NAMALWA (cell line): ENCODE measurements at regions not wholly inside any gene's neighbourhood (a gene's known extent, or its start where the extent isn't known, plus 50 kb on each side); places are given as distances from the start of the nearest gene placed in this dataset.

Experiments
- DNase-seq: peaks from one replicate; pipeline ENCODE4 v3.0.0-alpha.2; 2015; ENCODE audit warnings: low spot score

DNA sequence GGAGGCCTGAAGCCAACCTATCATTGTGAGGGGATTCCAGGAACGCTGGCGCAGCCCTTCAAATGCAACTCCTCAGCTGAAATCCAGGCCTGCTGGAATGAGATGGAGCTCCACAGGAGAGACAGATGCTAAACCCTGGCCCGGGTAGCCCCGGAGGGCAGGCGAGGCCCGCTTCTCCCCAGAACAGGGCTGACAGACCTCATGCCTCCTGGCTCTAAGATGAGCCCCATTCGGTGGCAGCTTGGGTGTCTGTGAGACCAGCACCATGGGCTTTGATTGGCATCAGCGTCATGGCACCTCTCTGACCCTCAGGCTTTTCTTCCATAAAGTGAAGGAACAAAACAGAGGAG lies 382.2 kb downstream of the BCL11B start:
- DNase-seq = no peak

DNA sequence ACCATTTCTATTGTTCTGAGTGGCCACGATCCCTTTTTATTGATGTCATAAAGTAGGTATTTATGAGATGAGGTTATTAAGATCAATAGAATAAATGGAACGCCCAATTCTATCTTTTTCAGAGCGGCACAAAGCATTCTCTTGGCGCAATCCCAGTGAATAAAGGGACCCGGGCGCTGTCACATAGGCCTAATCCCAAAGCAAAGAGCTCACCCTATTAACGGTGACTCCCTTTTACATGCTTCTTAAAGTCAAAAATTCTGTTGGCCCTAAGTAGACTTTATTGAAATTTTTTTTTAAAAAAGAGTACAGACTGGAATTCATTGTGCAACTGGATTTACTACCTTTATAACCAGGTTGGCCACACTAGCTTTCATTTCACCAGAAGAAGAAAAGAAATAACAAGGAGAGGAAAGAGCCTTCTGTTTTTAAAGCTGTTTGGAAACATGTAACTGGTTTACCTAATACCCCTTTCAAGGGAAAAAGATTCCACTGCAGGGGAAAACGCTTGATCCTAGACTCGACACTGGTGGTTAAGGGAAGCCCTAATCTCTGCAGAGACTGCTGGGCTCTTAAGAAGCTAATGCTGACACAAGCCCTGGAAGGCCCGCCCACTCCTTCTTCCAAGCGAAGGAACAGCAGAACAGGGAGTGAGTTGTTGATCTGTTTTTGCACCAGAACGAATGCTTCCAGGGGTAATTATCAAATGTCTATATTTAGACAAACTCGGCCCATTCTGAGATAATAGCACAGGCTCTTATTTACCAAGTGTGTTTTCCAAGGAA lies 381.2 kb downstream of the BCL11B start:
- DNase-seq = no peak

DNA sequence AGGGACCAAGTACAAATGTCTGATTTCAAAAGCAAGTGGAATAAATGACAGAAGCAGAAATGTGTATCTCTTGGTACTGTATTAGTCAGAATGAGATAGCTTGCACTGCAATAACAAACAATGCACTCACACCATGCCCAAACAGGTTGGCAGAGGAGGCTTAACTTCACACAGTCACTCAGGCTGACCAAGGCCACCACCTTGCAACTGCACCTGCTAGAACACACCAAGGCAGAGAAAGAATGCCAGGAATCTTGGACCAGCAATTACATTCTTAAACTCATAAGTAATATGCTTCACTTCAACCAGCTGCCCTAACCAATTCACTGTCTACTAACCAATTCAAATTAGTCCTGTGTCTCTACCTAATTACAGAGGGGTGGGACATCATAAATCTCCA lies 378.3 kb downstream of the BCL11B start:
- DNase-seq = no peak

DNA sequence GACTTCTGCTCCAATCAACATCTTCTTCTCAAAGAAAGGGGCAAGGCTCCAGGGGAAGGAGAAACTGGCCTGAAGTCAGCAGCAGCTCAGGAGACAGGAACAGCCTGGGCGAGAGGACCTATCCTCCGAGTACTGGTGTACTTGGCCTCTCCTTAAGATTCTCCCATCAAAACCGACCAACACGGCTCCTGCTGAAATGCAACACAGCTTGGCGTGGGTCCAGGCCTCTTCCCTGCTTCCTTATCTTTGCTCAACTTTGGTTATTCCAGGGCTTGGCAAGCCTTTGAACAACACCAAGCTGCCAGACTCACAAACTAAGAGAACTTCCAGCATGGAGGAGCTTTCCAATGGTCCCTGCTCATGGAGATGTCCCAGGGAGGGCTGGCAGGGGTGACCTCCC lies 377.4 kb downstream of the BCL11B start:
- no peak for DNase-seq

DNA sequence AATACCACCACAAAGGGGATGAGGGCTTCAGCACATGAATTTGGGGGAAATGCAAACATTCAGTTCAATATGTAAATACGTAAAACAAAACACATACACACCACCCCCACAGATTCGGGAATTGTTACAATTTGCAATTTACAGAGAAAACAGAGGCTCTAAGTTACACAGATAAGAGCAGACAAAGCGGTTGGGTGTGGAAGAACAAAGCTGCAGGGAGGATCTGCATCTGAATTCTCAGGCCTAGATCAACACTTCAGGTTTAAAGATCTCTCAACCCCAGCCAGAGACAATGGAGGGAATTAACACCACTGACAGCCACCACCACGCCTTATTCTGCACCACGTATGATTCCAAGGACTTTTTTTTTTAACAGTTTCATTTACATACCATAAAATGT lies 375.5 kb downstream of the BCL11B start:
- no peak for DNase-seq

DNA sequence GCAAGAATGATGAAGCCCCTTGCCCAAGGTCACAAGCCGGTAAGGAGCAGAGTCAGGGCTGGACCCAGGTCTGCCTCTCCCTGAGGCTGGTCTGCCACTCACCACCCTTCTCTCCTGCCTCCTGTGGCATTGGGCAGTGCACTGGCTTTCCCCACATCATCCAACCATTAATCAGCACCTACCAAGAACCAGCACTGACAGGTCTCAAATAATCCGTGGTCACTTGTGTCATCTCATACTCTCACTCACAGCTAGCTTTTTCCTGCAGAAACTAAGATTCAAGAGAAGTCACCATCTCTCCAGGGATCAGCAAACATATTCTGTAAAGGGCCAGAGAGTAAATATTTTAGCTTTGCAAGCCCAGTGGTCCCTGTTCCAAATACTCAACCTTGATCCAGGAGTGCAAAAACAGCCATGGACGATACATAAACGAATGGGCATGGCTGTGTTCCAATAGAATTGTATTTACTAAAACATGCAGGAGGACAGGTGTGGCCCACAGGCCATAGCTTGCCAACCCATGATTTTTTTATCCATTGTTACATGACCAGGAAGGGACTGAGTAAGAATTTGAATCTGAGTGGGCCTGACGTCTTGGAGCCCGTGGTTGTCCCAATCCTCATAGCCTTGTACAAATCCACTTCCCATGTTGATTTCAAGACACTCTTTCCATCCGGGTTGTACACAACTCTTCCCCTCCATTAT lies 374.2 kb downstream of the BCL11B start:
- no peak for DNase-seq

DNA sequence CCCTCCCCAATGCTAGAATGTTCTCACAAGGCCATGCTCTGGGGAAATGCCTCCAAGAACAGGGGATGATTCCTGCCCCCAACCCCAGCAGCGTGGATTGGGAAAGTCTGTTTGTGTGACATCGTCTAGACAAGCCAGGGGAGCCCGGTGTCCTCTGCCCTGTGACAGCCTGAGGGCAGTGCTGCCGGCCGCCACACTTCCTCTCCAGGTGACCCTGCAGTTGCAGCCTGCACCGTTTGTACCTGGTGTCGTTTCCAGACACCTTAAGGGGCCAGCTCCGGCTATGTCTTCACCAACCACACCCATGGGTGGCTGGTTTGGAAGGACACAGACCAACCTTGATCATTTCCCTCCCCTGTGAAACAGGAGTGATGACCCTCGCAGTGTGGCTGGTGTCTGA lies 372.6 kb downstream of the BCL11B start:
- DNase-seq = no peak

DNA sequence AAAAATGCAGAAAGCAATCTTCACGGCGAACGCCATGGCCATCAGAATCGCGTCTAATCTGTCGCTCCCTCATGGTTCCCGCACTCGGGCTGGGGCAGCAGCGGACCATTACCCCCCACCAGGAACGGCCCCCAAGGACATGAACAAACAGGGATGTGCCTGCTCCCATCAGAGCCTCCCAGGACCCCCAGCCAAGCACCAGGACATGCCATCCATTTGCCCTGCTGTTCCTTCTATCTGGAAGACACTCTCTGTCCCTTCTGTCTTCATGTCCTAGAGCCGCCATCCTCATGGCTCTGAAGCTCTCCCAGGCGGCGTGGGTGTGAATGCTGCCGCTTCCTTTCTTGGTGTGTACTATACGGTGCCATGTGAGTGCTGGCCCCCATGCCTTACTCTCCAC lies 371.8 kb downstream of the BCL11B start:
- DNase-seq = no peak

DNA sequence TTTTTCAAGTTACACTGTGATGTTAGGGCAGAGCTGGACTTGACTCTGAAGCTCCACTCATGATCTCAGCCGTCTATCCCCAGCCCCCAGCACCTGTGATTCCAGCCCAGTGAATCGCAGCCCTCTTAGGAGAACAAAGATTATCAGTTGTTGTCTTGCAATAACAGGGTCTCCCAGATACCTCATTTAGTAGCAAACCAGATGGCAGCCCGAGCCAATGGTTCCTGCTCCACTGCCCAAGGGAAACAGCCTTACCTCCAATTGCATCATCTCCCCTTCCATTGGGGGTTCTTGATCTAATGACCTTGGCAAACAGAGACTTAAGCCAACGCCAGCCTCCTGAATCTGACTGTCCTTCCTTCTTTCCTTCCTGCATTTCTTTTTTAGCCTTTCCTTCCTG lies 371.2 kb downstream of the BCL11B start:
- DNase-seq = no peak

DNA sequence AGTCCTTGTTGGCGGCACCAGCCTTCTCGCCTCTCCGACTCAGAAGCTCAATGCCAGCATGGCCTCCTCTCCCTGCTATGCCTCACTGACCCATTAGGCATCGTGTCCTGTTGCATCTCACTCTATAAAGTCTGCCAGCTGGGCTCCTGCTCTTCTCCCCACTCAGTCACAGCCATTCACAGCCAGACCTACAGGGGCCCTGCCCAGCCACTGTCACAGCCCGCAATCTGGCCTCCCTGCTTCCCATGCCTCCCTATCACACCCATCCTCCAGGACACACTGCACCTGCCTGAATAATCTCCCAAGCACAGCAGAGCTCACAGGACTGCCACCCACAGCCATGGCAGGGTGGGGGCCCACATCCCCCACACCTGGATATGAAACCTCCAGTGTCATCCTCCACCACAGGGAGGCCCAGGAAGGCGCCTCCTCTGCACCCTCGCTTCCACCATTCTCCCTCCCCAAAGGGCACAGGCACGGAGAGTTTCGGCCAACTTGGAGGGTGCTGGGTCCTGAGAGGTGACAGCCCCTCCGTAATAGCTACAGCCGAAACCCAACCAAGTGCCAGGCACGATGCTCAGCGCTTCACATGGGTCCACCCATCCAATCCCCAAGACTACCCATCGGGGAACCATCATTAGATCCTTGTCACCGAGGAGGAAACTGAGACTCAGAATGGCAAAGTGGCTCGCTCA lies 370.3 kb downstream of the BCL11B start:
- no peak for DNase-seq

DNA sequence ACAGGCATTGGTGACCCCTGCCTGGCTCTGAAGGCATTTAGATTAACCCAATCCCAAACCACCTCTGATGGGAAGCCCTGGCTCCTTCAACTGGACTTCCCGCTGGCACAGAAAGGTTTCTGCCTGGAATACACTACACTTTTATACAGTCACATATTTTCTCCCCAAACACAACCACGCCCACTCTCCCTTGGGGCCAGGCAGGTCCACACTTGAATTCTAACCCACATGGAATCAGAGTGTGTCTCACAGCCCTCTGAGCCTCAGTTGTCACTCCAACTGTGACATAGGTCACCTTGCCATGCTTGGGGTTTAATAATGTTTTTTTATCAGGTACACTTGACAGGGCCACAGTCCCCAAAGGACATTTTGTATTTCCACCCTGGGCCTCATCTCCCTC lies 368.6 kb downstream of the BCL11B start:
- DNase-seq = no peak

DNA sequence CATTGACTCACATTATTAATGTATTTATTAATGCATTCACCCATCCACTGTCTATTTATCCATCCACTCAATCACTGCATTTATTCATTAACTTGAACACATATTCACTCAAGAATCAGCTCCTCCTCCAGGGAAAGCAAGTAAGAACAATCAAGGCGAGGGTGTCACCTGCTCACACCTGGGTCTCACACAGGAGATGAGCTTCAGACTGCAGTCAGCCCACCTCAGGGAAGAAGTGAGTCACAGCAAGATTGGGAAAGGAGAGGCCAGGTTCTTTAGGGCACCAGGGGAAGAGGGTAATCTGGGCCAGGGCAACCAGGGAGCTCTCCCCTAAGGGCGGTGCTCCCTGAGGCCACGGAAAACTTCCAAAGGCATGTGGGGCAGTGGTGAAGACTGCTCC lies 367.3 kb downstream of the BCL11B start:
- DNase-seq = no peak

DNA sequence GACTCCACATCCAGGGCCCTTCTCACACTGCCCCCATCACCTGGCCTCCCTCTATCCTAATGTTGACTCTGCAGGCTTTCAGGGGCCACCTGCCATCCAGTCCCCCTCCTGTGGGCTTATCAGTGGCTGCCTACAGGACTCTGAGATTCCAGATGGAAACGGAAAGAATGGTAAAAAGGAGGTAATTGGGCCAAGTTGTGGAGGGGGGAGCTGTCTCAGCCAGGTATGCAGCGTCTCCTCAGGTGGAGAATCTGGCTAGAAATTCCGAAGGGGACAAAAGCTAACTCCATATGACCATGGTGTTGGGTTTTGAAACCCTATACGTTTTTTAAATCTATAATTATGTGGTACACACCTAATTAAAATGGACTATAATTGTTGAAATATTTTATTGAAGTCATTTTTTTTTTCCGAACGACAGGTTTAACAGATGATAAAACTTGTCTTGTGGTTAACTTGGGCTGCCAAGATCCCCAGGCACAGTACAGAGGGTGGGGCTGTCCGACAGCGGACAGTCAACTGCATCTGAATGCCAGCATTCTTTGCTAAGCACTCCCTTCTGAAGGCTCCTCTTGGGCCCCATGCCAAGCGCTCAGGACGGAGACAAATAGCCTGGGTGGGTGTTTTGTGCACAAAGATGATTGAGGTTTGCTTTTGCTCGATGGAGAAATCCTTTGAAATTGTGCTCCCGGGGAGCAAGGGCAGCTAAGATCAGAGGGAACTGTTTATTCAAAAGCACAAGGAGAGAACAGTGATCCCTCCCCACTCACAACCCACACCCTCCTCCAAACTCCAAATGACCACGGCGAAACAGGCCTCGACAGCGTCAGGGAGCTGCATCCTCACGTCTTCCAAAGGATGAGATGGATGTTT lies 365.6 kb downstream of the BCL11B start:
- no peak for DNase-seq

DNA sequence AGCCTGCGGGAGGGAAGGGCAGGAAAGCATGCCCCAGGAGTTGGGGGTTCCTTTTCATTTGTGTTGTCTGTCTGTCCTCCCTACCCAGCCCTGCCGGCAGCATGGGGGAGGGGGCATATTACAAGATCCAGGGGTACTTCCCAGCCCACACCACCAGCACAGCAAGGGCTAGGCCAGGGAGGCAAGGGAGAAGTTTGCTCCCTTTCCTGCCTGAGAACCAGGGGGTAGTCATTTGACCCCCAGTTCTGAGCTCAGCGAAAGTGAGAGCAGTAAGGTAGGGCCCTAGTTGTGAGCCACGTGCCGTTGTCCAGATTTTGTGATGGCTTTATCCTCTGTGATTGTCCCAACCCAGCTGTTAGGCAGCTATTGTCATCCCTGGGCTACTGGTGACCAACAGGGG lies 364.7 kb downstream of the BCL11B start:
- no peak for DNase-seq

DNA sequence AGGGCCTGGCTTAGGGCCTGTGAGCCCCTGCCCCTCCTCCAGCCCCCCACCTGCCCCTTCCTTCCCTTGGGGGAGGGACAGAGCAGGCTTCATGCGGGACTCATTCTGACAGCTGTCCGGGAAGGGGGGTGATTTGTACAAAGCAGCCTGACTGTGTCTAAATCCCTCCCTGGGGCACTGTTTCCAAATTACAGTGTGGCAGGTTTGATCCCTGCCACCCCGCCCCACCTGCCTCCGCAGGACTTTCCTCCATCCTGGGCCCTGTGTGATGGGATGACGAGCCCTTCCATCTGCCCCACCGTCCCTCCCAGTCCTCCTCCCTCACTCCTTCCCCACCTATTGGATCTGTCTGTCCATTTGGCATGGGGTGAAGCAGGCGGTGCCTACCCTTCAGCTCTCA lies 363.9 kb downstream of the BCL11B start:
- DNase-seq = no peak

DNA sequence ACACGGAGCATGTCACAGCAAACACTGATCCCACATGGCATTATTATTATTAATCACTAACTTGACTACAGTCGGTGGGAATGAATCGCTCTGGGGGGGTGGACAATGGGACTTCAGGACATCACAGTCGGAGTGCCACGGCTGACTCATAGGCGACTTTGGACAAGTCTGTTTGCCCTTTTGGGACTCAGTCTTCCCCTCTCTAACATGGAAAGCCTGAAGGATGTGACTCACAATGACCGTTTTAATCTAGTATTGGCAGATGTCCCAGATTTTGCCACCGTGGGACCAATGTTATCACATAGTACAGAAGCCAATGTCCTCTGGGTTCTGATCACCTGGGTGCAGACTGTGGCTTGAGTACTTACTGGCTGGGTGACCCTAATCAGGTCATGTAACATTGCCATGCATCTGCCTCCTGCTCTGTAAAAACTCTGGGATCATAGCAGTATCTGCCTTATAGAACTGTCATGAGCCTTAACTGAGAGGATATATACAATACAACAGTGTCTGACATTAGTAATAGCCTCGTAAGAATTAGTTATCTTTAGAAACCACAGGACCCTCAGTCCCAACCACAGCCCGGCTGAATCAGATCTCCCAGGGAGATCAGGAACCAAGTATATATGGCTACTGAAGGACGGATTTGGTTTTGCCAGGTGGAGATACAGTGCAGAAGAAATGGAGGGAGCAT lies 362.6 kb downstream of the BCL11B start:
- no peak for DNase-seq

DNA sequence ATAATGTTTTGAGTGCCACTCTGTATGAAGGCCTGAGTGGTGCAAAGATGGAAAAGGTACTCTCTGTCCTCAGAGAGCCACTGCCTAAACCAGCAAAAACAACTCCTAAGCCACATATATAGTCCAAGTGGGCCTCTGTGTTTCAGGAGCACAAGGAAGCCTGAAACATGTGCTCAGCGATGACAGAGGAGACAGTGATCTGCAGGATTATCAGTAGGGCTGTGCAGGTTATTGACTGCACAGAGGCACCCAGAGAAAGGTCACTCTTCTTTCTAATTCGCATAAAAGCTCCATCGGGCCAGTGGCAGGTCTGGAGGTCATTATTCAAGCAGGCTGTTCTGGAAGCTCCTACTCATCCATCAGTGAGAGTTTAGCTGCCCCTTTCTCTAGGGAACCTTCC lies 361.9 kb downstream of the BCL11B start:
- DNase-seq = no peak

DNA sequence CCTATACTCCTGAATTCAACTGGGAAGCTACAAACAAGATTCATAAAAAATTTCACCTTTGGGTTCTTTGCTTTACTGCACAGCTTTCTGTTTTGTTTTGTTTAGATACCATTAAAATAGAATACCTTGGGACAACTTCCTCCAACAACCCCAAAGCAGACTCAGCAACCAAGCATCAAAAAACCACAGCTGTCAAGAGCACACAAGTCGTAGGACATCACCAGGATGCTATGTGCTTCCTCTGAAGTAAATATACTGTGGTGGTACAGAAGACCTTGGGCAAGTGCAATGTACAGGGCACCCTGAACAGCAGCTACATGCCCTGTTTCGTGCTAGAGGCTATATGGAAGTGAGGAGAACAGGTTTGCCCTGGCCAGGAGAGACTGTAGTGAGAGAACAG lies 359.3 kb downstream of the BCL11B start:
- DNase-seq = no peak

DNA sequence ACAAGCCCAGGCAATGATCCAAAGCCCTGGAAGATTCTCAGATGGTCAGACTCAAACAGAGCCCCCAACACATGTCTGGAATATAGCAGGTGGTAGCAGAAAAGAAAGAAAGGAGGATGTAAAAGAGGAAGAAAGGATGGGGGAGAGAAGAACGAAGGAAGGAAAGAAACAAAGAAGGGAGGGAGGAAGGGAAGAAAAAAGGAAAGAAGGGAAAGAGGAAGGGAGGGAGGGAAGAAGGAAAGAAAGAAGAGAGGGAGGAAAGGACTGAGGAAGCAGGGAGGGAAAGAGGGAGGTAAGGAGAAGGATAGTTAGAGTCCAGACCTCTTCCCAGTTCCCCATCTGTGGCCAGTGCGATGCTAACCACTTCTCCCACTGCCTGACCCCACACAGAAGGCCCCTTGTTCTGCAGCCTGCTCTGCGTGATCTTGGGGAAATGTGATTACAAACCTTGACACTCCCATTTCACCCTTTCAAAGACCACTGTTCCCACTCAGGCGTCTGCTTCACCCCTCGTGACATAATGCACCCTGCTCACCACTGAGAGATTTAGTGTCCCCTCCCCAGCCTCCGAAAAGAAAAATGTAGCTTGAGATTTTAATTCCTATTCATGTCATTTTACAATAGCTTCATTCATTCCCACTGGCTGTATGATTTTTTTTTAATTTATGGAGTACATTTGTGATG lies 357.9 kb downstream of the BCL11B start:
- no peak for DNase-seq

DNA sequence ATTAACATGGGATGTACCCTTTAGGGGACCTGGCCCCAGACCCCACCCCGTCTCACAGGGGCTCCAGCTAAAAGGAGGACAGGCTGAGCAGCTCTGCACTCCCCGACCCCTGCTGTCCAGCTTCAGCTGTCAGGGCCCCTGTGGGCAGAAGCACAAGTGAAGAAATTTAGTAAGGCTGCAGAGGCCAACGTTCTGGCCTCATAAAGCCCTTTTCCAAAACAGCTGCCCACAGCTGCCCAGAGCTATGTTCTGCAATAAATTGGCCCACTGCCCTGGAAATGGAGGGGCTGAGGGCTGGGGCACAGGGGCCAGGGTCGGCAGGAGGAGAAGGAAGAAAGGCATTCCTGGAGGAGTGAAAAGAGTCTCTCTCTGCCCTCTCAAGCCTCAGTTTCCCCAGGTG lies 357.1 kb downstream of the BCL11B start:
- no peak for DNase-seq

DNA sequence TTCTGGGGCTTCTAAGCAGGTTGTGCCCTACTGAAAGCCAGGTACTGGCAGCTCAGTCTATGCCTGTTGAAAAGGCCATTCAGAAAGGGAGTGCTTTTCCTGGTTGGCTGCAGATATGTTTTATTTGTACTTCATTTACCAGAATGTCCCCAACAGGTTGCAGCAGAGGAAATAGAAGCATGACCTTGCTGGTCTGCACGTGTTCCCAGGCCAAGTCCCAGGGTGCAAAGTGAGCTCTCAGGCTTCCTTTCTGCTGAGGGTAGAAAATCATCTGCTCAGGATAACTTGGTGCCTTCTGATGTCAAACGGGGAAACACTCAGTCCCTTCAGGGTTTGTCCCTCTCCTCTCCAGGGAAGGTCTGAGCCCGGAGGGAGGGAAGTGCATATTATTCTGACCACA lies 356.4 kb downstream of the BCL11B start:
- no peak for DNase-seq
